A673 (cell line): ENCODE measurements at regions not wholly inside any gene's neighbourhood (a gene's known extent, or its start where the extent isn't known, plus 50 kb on each side); places are given as distances from the start of the nearest gene placed in this dataset.

Experiments
- BruUV-seq: library from RNA; stranded (reverse); fragments of 400-500 nt; replicated peaks from 2 replicates; lab custom pipeline; 2021; lab: Mats Ljungman, UMichigan
- CTCF ChIA-PET: fragments of 300-600 bp; sonication (Branson Sonifier 250); formaldehyde crosslinking; loops from one replicate; lab custom pipeline; 2022; ENCODE audit warnings: antibody characterized with exemption; lab: Charles Lee
- POLR2A ChIA-PET: fragments of 300-600 bp; sonication (Branson Sonifier 250); formaldehyde crosslinking; loops from one replicate; lab custom pipeline; 2022; ENCODE audit warnings: antibody characterized with exemption; ENCODE audit not compliant: low non-redundant PET; lab: Charles Lee
- DNase-seq: peaks from one replicate; pipeline ENCODE4 v3.0.0-alpha.2; 2015; ENCODE audit warnings: low spot score
- H3K27ac ChIP-seq: fragments of 200-600 bp; sonication (generic); 2 replicates; pipeline ENCODE4 v1.5.1; 2016; ENCODE audit warnings: mixed run types, low read depth, mild to moderate bottlenecking, mixed read lengths, antibody characterized with exemption, low read length; ENCODE audit not compliant: poor library complexity, severe bottlenecking
- H3K27me3 ChIP-seq: fragments of 200-600 bp; sonication (generic); replicated peaks from 2 replicates; pipeline ENCODE4 v1.6.1; 2017; ENCODE audit warnings: mixed run types, low read depth, mild to moderate bottlenecking, mixed read lengths, antibody characterized with exemption, low read length; ENCODE audit not compliant: insufficient read depth, poor library complexity
- H3K36me3 ChIP-seq: fragments of 200-600 bp; sonication (generic); 2 replicates; pipeline ENCODE4 v1.6.1; 2016; ENCODE audit warnings: mixed run types, mild to moderate bottlenecking, mixed read lengths, antibody characterized with exemption, low read length; ENCODE audit not compliant: insufficient read depth, poor library complexity, severe bottlenecking
- H3K4me1 ChIP-seq: fragments of 200-600 bp; sonication (generic); 2 replicates; pipeline ENCODE4 v1.6.1; 2017; ENCODE audit warnings: mixed run types, mild to moderate bottlenecking, mixed read lengths, antibody characterized with exemption, low read length; ENCODE audit not compliant: insufficient read depth, poor library complexity, severe bottlenecking
- H3K4me3 ChIP-seq: fragments of 200-600 bp; sonication (generic); 2 replicates; pipeline ENCODE4 v1.5.1; 2016; ENCODE audit warnings: low read depth, mixed run types, mild to moderate bottlenecking, mixed read lengths, low read length; ENCODE audit not compliant: poor library complexity, severe bottlenecking
- H3K9me3 ChIP-seq: fragments of 200-600 bp; sonication (generic); 2 replicates; pipeline ENCODE4 v1.6.1; 2016; ENCODE audit warnings: mixed run types, low read depth, mild to moderate bottlenecking, mixed read lengths, antibody characterized with exemption, low read length; ENCODE audit not compliant: poor library complexity, severe bottlenecking
- CTCF ChIP-seq: fragments of 300-800, 200-600 bp; sonication (generic); conservative IDR thresholded peaks from 2 replicates; pipeline ENCODE4 v1.5.1; 2017; ENCODE audit warnings: low read depth, mild to moderate bottlenecking, antibody characterized with exemption, low read length, moderate library complexity, mixed read lengths
- EZH2 ChIP-seq: fragments of 200-600 bp; sonication (generic); IDR thresholded peaks from 2 replicates; pipeline ENCODE4 v1.6.1; 2017; ENCODE audit warnings: borderline replicate concordance, low read depth, mild to moderate bottlenecking, mixed read lengths, antibody characterized with exemption, low read length; ENCODE audit not compliant: poor library complexity, severe bottlenecking
- intact Hi-C: fragments of 100-400 bp; cut with micrococcal nuclease; formaldehyde crosslinking; loops from one replicate; pipeline ENCODE4 v1.10.0; 2022; ENCODE audit not compliant: unreplicated experiment

- ChIA-PET POLR2A (no interaction called here), CTCF (no interaction called here)
- no TSS peak for BruUV-seq
- TF ChIP-seq CTCF = no peak
- no peak for TF ChIP-seq EZH2
- no peak overlapping the region for H3K27ac ChIP-seq
- H3K4me1 ChIP-seq = no peaks in the 10 kb centered on the region
- peaks cover 50% of the 10 kb centered on the region for H3K27me3 ChIP-seq
- no peaks in the 10 kb centered on the region for H3K9me3 ChIP-seq
- H3K4me3 ChIP-seq = no peak overlapping the region
- intact Hi-C loops = no loop called here
- no peak for DNase-seq
- H3K36me3 ChIP-seq = no peaks in the 10 kb centered on the region
These were observed 105.7 kb downstream of the RBFOX3 start for GRCh38 chr17:79505199-79505598.

GRCh38 chr17:79504181-79504605 lies 106.7 kb downstream of the RBFOX3 start:
- no peak for TF ChIP-seq EZH2
- no peak for TF ChIP-seq CTCF
- CTCF ChIA-PET = no interaction called here
- POLR2A ChIA-PET = no interaction called here
- DNase-seq = no peak
- intact Hi-C loops = no loop called here
- H3K4me3 ChIP-seq = no peak overlapping the region
- H3K27ac ChIP-seq = no peak overlapping the region
- peaks cover 47% of the 10 kb centered on the region for H3K27me3 ChIP-seq
- no peaks in the 10 kb centered on the region for H3K36me3 ChIP-seq
- no TSS peak for BruUV-seq
- no peaks in the 10 kb centered on the region for H3K9me3 ChIP-seq
- H3K4me1 ChIP-seq = no peaks in the 10 kb centered on the region

- Histone ChIP-seq H3K27me3 (peaks cover 47% of the 10 kb centered on the region), H3K4me3 (no peak overlapping the region), H3K9me3 (no peaks in the 10 kb centered on the region), H3K4me1 (no peaks in the 10 kb centered on the region), H3K27ac (no peak overlapping the region), H3K36me3 (no peaks in the 10 kb centered on the region)
- DNase-seq = no peak
- TF ChIP-seq CTCF = no peak
- no peak for TF ChIP-seq EZH2
- ChIA-PET POLR2A (no interaction called here), CTCF (no interaction called here)
- intact Hi-C loops = no loop called here
- no TSS peak for BruUV-seq
These were observed 107.6 kb downstream of the RBFOX3 start for GRCh38 chr17:79503126-79503839.
